NCI-H2196 (cell line): ENCODE measurements at regions not wholly inside any gene's neighbourhood (a gene's known extent, or its start where the extent isn't known, plus 50 kb on each side); places are given as distances from the start of the nearest gene placed in this dataset.

ENCODE experiments used
- DNase-seq: peaks from one replicate; lab custom pipeline; 2025; ENCODE audit not compliant: unreplicated experiment; lab: John Stamatoyannopoulos, UW

GRCh38 chr6:40082278-40083043 is 148.2 kb upstream of the MOCS1 start:
- no peak for DNase-seq

- no peak for DNase-seq
Observed at GRCh38 chr6:40077736-40078135, 143.5 kb upstream of the MOCS1 start.

- DNase-seq: no peak
Observed at GRCh38 chr6:40077315-40077714, 143.1 kb upstream of the MOCS1 start.

GRCh38 chr6:40075056-40075590 is 140.9 kb upstream of the MOCS1 start:
- DNase-seq: no peak

GRCh38 chr6:40074306-40075055 is 140.2 kb upstream of the MOCS1 start:
- no peak for DNase-seq

- DNase-seq: no peak
Observed at GRCh38 chr6:40066372-40066771, 132.1 kb upstream of the MOCS1 start.

GRCh38 chr6:40056865-40057264 is 122.6 kb upstream of the MOCS1 start:
- no peak for DNase-seq

GRCh38 chr6:40054602-40055001 is 120.3 kb upstream of the MOCS1 start:
- DNase-seq: no peak

- DNase-seq: no peak
Observed at GRCh38 chr6:40054186-40054585, 119.9 kb upstream of the MOCS1 start.

- DNase-seq: no peak
Observed at GRCh38 chr6:40049128-40049527, 114.9 kb upstream of the MOCS1 start.

- DNase-seq: no peak
Observed at GRCh38 chr6:40044196-40044595, 109.9 kb upstream of the MOCS1 start.

- no peak for DNase-seq
Observed at GRCh38 chr6:40042232-40042631, 108.0 kb upstream of the MOCS1 start.

- no peak for DNase-seq
Observed at GRCh38 chr6:40039042-40039441, 104.8 kb upstream of the MOCS1 start.

- DNase-seq: no peak
Observed at GRCh38 chr6:40038626-40039025, 104.4 kb upstream of the MOCS1 start.

- DNase-seq: no peak
Observed at GRCh38 chr6:40037271-40037670, 103.0 kb upstream of the MOCS1 start.

GRCh38 chr6:40036186-40036585 is 101.9 kb upstream of the MOCS1 start:
- DNase-seq: no peak

GRCh38 chr6:40028449-40028848 is 94.2 kb upstream of the MOCS1 start:
- no peak for DNase-seq

- no peak for DNase-seq
Observed at GRCh38 chr6:40022867-40023266, 88.6 kb upstream of the MOCS1 start.

GRCh38 chr6:40020166-40020565 is 85.9 kb upstream of the MOCS1 start:
- DNase-seq: no peak

GRCh38 chr6:40015530-40015929 is 81.3 kb upstream of the MOCS1 start:
- no peak for DNase-seq

GRCh38 chr6:40011844-40012243 is 77.6 kb upstream of the MOCS1 start:
- no peak for DNase-seq

- DNase-seq: no peak
Observed at GRCh38 chr6:40000964-40001515, 66.8 kb upstream of the MOCS1 start.
